RWPE2 (cell line): ENCODE measurements at regions not wholly inside any gene's neighbourhood (a gene's known extent, or its start where the extent isn't known, plus 50 kb on each side); places are given as distances from the start of the nearest gene placed in this dataset.

Source experiments
- ATAC-seq: fragments of 200-7000 bp; cut with Tn5 transposase; 3 replicates; pipeline ENCODE4 v1.9.1; 2021; ENCODE audit warnings: low read depth
- DNase-seq: peaks from one replicate; pipeline ENCODE4 v3.0.0-alpha.2; 2020; ENCODE audit warnings: low spot score
- H3K27ac ChIP-seq: fragments of 450-650 bp; 2 replicates; pipeline ENCODE4 v1.5.1; 2017; ENCODE audit warnings: mild to moderate bottlenecking; ENCODE audit not compliant: poor library complexity, severe bottlenecking
- H3K27me3 ChIP-seq: fragments of 250-450 bp; sonication (Bioruptor Pico); 2 replicates; pipeline ENCODE4 v1.5.1; 2021; ENCODE audit warnings: mild to moderate bottlenecking, moderate library complexity; ENCODE audit not compliant: insufficient read depth, poor library complexity, severe bottlenecking
- H3K36me3 ChIP-seq: fragments of 250-450 bp; sonication (Bioruptor Pico); 2 replicates; pipeline ENCODE4 v1.5.1; 2020; ENCODE audit warnings: low read depth, mild to moderate bottlenecking, moderate library complexity
- H3K4me1 ChIP-seq: fragments of 250-450 bp; sonication (Bioruptor Pico); 2 replicates; pipeline ENCODE4 v1.5.1; 2021; ENCODE audit warnings: mild to moderate bottlenecking, moderate library complexity; ENCODE audit not compliant: insufficient read depth, poor library complexity, severe bottlenecking
- H3K4me3 ChIP-seq: fragments of 250-450 bp; sonication (Bioruptor Pico); 2 replicates; pipeline ENCODE4 v1.5.1; 2021; ENCODE audit warnings: mild to moderate bottlenecking, moderate library complexity; ENCODE audit not compliant: severe bottlenecking
- H3K9me3 ChIP-seq: fragments of 250-450 bp; sonication (Bioruptor Pico); 2 replicates; pipeline ENCODE4 v1.5.1; 2021; ENCODE audit warnings: mild to moderate bottlenecking, moderate library complexity; ENCODE audit not compliant: severe bottlenecking
- CTCF ChIP-seq: fragments of 450-650 bp; IDR thresholded peaks from one replicate; pipeline ENCODE4 v1.5.1; 2017; ENCODE audit warnings: mild to moderate bottlenecking, moderate library complexity; ENCODE audit not compliant: poor library complexity, severe bottlenecking

- Histone ChIP-seq H3K27me3 (no peaks in the 10 kb centered on the region), H3K4me1 (peaks cover 16% of the 10 kb centered on the region), H3K36me3 (no peaks in the 10 kb centered on the region), H3K9me3 (no peaks in the 10 kb centered on the region), H3K4me3 (no peak overlapping the region), H3K27ac (peak overlapping the region; percentile 82)
- no peak for TF ChIP-seq CTCF
- DNase-seq, result no peak
- ATAC-seq, result peak; percentile 58
These were observed 231.6 kb upstream of the SLIT2 start for GRCh38 chr4:20020056-20020455.

DNA sequence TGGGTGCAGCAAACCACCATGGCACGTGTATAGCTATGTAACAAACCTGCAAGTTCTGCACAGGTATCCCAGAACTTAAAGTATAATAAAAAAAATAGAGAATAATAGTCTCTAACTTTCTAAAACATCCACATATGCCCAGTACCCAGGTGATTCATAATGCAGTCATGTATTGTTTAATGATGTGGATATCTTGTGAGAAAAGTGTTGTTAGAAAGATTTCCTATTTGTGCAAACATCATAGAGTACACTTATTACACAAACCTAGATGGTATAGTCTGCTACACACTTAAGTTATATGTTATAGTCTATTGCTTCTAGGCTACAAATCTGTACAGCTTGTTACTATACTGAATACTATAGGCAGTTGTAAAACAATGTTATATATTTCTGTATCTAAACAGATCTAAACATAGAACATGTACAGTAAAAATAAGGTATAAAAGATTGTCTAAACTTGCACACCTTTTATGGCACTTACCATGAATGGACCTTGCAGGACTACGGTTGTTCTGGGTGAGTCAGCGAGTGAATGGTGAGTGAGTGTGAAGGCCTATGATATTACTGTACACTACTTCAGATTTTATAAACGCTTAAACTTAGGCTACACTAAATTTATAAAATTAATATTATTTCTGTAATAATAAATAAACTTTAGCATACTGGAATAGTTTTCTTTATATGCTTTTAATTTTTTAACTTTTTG is 232.2 kb upstream of the SLIT2 start:
- Histone ChIP-seq H3K27ac (peak overlapping the region; percentile 82), H3K27me3 (no peaks in the 10 kb centered on the region), H3K9me3 (no peaks in the 10 kb centered on the region), H3K4me1 (peaks cover 16% of the 10 kb centered on the region), H3K36me3 (no peaks in the 10 kb centered on the region), H3K4me3 (no peak overlapping the region)
- ATAC-seq (peak; percentile 86), DNase-seq (no peak)
- no peak for TF ChIP-seq CTCF

GRCh38 chr4:20017777-20018115 is 234.0 kb upstream of the SLIT2 start:
- peaks cover 16% of the 10 kb centered on the region for H3K4me1 ChIP-seq

DNA sequence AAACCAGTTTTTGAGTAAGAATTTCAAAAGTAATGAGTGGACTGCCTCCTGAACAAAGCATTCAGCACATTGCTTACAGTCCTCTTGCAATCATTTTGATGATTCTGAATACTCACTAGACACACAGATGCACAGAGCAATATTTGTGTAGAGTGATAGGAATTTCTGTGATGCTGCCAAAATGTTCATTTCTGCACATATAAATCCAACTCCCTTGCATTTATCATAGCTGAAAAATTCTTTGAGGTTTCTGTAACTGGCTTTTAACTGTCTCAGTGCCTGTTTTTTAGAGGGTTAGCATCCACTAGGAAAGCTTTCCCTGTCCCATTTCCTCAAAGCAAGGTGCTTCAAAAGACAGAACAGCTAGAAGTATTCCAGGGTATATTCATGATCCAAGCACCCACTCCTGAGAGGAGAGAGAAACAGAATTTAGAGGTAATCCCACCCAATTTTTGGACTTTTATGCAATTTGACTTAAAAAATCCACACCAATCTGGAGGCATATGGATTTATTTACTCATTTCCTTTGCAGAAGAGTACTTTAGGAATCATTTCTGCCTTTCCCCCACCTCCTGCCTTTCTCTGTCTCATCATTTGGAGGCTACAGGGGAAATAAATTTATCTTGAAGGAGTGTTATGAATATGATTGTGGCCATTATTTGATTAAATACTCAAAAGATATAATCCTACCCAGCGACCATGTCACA is 234.5 kb upstream of the SLIT2 start:
- peaks cover 16% of the 10 kb centered on the region for H3K4me1 ChIP-seq

More at GRCh38 chr4:20017777-20018115, 234.0 kb upstream of the SLIT2 start:
- H3K36me3 ChIP-seq, result no peaks in the 10 kb centered on the region
- no peak overlapping the region for H3K4me3 ChIP-seq
- no peak for DNase-seq
- ATAC-seq, result no peak
- H3K9me3 ChIP-seq, result no peaks in the 10 kb centered on the region
- no peaks in the 10 kb centered on the region for H3K27me3 ChIP-seq
- TF ChIP-seq CTCF, result no peak
- no peak overlapping the region for H3K27ac ChIP-seq

More for the DNA sequence above, 234.5 kb upstream of the SLIT2 start:
- Histone ChIP-seq H3K27ac (peak overlapping the region; percentile 10), H3K27me3 (no peaks in the 10 kb centered on the region), H3K4me3 (no peak overlapping the region), H3K9me3 (no peaks in the 10 kb centered on the region), H3K36me3 (no peaks in the 10 kb centered on the region)
- no peak for ATAC-seq
- no peak for TF ChIP-seq CTCF
- DNase-seq, result no peak
